LNCaP clone FGC (cell line): ENCODE measurements at regions not wholly inside any gene's neighbourhood (a gene's known extent, or its start where the extent isn't known, plus 50 kb on each side); places are given as distances from the start of the nearest gene placed in this dataset.
A peak's percentile ranks its signal among the peaks of the same experiment; 100 is the strongest.

Experiments
- DNase-seq: peaks from one replicate; pipeline ENCODE4 v3.0.0-alpha.2; 2011; ENCODE audit warnings: low read depth
- H3K4me3 ChIP-seq: 2 replicates; pipeline ENCODE4 v1.5.1; 2011; ENCODE audit warnings: mild to moderate bottlenecking, low read depth, low read length, control low read depth
- CTCF ChIP-seq: IDR thresholded peaks from 2 replicates; pipeline ENCODE4 v1.5.1; 2012; ENCODE audit warnings: mild to moderate bottlenecking; ENCODE audit not compliant: control insufficient read depth, insufficient read depth; ENCODE audit errors: extremely low read depth

DNA sequence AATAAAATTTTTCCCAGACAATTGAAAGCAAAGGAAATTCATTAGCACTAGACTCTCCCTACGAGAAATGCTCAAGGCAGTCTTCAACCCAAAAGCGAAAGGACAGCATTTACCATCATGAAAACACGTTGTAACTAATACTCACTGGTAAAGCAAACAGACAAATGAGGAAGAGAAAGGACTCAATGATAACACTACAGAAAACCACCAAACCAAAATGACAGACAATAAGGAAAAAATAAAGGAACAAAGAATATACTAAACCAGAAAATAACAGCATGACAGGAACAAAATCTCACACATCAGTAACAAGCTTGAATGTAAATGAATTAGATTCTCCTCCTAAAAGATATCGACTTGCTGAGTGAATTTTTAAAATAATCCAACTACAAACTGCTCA lies 190.7 kb downstream of the NOL4 start:
- no peak for TF ChIP-seq CTCF
- no peak for DNase-seq
- H3K4me3 ChIP-seq = no peak overlapping the region

DNA sequence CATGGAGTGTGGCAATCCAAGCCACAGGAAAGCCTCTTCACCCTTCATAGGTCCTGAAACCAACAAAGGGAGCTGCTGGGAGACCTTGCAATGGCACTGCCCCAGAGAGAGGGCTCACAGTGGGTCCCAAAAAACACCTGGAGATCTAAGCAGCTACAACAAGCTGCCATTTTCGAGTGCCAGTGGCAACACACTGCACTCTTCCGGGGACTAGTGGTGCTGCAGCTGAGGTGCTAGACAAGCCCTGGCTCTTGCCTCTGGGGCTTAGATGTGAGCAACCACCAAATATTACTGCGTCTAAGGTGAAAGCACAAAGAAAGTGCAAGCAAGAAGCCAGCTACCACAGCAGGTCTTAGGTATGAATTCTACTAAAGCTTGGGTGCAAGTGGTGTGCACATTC lies 192.9 kb downstream of the NOL4 start:
- no peak for DNase-seq
- TF ChIP-seq CTCF = peak; percentile 61
- no peak overlapping the region for H3K4me3 ChIP-seq

GRCh38 chr18:34028324-34028723 lies 196.4 kb downstream of the NOL4 start:
- no peak for TF ChIP-seq CTCF
- H3K4me3 ChIP-seq = no peak overlapping the region
- DNase-seq = no peak

DNA sequence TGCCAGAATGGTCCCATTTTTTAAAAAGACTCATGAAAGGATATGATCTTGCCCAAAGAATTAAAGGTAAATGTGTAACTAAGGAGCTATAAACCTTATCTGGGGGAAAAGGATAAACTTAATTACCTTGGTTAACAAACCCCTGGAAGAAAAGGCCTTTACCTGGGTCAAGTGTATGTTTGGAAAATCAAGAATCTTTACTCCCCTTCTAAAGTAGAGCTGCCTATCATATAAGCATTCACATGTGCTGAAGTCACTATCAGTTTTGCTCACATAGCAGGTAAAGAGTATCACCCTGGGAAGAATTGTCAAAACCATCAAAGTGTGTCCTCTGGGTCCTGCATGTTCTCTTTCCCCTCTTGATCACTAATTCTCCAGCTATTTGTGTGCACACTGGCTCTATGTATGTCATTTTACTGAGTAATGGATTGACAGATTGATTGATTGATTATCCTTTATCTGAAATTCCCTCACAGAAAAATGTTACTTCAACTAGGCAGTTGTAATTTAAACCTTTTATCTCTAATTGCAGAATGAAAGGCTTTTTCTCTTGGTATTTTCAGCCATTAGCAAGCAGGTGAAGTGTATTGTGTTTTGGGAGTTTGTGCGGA lies 199.4 kb downstream of the NOL4 start:
- DNase-seq = no peak
- H3K4me3 ChIP-seq = no peak overlapping the region
- no peak for TF ChIP-seq CTCF

DNA sequence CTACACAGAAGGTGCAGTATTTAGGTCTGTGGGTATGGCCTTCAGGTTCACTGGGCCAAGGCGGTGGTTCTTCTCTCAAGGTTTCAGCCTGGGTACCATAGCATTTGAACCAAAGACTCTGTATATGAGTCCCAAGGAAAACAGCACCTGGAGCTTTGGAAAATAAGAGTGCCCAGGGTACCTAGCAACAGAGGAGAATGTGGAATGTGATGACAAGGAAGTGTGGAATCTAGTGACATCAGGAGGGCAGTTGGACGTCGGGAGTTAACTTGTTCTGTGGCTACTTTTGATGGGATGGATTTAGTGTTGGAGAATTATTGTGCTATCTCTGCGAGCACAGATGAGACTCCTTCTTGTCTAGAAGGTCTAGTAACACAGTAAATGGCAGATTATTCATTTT lies 201.2 kb downstream of the NOL4 start:
- TF ChIP-seq CTCF = no peak
- no peak overlapping the region for H3K4me3 ChIP-seq
- no peak for DNase-seq

DNA sequence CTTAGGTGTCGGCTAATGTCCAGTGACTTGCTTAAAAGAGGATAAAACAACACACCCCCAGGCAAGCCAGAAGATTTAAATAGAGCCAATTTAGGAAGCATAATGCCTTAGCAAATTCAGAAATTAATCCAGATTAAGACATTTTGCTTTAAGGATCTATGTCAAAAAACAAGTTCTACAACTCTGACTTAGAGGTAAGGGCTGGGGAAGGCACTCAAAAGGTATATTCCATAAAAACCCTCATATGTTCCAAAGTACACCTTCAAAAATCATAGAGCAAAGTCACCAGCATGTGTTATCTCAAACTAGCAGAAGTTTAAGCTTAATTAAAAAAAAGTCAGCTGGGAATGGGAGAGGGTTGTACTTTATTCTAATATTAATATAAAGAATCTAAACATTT lies 206.4 kb downstream of the NOL4 start:
- no peak overlapping the region for H3K4me3 ChIP-seq
- no peak for TF ChIP-seq CTCF
- no peak for DNase-seq

DNA sequence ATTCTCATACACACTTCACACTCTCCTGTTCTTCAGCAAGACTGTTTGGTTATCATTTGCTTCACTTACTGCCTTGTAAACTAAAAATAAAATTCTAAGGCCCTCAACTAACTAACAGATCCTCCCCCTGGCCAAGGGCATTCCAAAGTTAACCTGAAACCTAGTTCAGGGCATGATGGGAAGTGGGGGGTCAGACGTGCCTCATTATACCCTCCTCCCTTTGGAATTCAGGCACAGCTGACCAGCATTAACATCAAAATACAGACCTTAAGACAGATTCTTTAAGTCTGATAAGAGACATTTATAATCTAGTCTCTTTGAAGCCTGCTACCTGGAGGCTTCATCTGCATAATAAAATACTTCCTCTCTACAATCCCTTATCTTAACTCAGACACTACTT lies 221.0 kb downstream of the NOL4 start:
- no peak for TF ChIP-seq CTCF
- no peak overlapping the region for H3K4me3 ChIP-seq
- no peak for DNase-seq
